ENCODE measurements at regions not wholly inside any gene's neighbourhood (a gene's known extent, or its start where the extent isn't known, plus 50 kb on each side); places are given as distances from the start of the nearest gene placed in this dataset.

DNA sequence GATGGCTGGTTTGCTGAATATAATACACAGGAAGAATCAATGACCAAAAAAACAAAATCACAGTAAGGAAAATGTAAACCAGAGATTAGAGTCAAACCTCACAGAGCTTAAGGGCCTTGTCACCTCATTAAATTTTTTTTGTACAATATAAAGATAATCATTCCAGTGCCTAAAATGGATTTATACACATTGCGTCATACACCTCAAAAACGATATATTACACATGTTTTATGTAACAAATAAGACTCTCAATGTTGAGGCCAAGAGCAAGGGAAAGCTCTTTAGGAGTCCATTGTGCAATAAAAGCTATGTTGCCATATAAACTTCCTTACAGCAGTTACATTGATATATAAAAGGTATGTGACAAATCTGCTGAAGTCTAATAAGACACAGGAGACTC lies 856.7 kb upstream of the SLITRK1 start:
- TF ChIP-seq, protein P1, sequence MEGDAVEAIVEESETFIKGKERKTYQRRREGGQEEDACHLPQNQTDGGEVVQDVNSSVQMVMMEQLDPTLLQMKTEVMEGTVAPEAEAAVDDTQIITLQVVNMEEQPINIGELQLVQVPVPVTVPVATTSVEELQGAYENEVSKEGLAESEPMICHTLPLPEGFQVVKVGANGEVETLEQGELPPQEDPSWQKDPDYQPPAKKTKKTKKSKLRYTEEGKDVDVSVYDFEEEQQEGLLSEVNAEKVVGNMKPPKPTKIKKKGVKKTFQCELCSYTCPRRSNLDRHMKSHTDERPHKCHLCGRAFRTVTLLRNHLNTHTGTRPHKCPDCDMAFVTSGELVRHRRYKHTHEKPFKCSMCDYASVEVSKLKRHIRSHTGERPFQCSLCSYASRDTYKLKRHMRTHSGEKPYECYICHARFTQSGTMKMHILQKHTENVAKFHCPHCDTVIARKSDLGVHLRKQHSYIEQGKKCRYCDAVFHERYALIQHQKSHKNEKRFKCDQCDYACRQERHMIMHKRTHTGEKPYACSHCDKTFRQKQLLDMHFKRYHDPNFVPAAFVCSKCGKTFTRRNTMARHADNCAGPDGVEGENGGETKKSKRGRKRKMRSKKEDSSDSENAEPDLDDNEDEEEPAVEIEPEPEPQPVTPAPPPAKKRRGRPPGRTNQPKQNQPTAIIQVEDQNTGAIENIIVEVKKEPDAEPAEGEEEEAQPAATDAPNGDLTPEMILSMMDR (IDR thresholded peaks at IDR 0.05): no peak
- no peak for TF ChIP-seq POLR2A (IDR thresholded peaks at IDR 0.05)
- no peak for TF ChIP-seq EP300 (IDR thresholded peaks at IDR 0.05)

Measured in tibial nerve (tissue), 4 donors.